GM23338 (cell line): ENCODE measurements at regions not wholly inside any gene's neighbourhood (a gene's known extent, or its start where the extent isn't known, plus 50 kb on each side); places are given as distances from the start of the nearest gene placed in this dataset.

Experiments used
- ATAC-seq: fragments of 200-7000 bp; cut with Tn5 transposase; 3 replicates; pipeline ENCODE4 v1.9.1; 2020
- DNase-seq: peaks from one replicate; pipeline ENCODE4 v3.0.0-alpha.2; 2015; ENCODE audit warnings: low spot score
- H2AFZ ChIP-seq: fragments of 200-600 bp; sonication (generic); 2 replicates; pipeline ENCODE4 v1.8.0; 2016; ENCODE audit warnings: antibody characterized with exemption, mild to moderate bottlenecking, moderate library complexity
- H3F3A ChIP-seq: fragments of 200-600 bp; sonication (generic); replicated peaks from 2 replicates; pipeline ENCODE4 v1.8.0; 2017; ENCODE audit warnings: antibody characterized with exemption, mixed run types, low read depth
- H3K27ac ChIP-seq: fragments of 200-600 bp; sonication (generic); 2 replicates; pipeline ENCODE4 v1.6.1; 2016; ENCODE audit warnings: low read depth
- H3K27me3 ChIP-seq: fragments of 200-600 bp; sonication (generic); 2 replicates; pipeline ENCODE4 v1.8.0; 2016; ENCODE audit warnings: mild to moderate bottlenecking, mixed run types, moderate library complexity; ENCODE audit not compliant: insufficient read depth
- H3K36me3 ChIP-seq: fragments of 200-600 bp; sonication (generic); 2 replicates; pipeline ENCODE4 v1.8.0; 2016; ENCODE audit warnings: mild to moderate bottlenecking; ENCODE audit not compliant: insufficient read depth
- H3K4me1 ChIP-seq: fragments of 200-600 bp; sonication (generic); 2 replicates; pipeline ENCODE4 v1.8.0; 2016; ENCODE audit warnings: mild to moderate bottlenecking, moderate library complexity; ENCODE audit not compliant: insufficient read depth
- H3K4me2 ChIP-seq: fragments of 200-600 bp; sonication (generic); 2 replicates; pipeline ENCODE4 v1.7.1; 2017; ENCODE audit warnings: mixed run types
- H3K4me3 ChIP-seq: fragments of 200-600 bp; sonication (generic); 2 replicates; pipeline ENCODE4 v1.6.1; 2016; ENCODE audit warnings: mixed run types
- H3K79me2 ChIP-seq: fragments of 200-600 bp; sonication (generic); replicated peaks from 2 replicates; pipeline ENCODE4 v1.8.0; 2017; ENCODE audit warnings: mild to moderate bottlenecking; ENCODE audit not compliant: insufficient read depth
- H3K9me2 ChIP-seq: fragments of 200-600 bp; sonication (generic); 2 replicates; pipeline ENCODE4 v1.8.0; 2017; ENCODE audit not compliant: insufficient read depth
- H4K20me1 ChIP-seq: fragments of 200-600 bp; sonication (generic); replicated peaks from 2 replicates; pipeline ENCODE4 v1.8.0; 2017; ENCODE audit warnings: mild to moderate bottlenecking; ENCODE audit not compliant: insufficient read depth
- H3K27ac Mint-ChIP-seq: 2 replicates; pipeline ENCODE4 v1.8.0; 2020; ENCODE audit warnings: inconsistent platforms, mild to moderate bottlenecking, moderate library complexity, mixed read lengths
- H3K27me3 Mint-ChIP-seq: 3 replicates; pipeline ENCODE4 v1.8.0; 2022; ENCODE audit warnings: low read depth, mild to moderate bottlenecking, moderate library complexity, mixed read lengths, inconsistent platforms; ENCODE audit not compliant: insufficient read depth, poor library complexity
- H3K36me3 Mint-ChIP-seq: 3 replicates; pipeline ENCODE4 v1.8.0; 2021; ENCODE audit warnings: low read depth, mild to moderate bottlenecking, inconsistent platforms, moderate library complexity, mixed read lengths
- H3K4me1 Mint-ChIP-seq: 3 replicates; pipeline ENCODE4 v1.8.0; 2020; ENCODE audit warnings: mild to moderate bottlenecking, inconsistent platforms, mixed read lengths
- H3K4me3 Mint-ChIP-seq: 3 replicates; pipeline ENCODE4 v1.8.0; 2021; ENCODE audit warnings: moderate library complexity, mild to moderate bottlenecking, inconsistent platforms, mixed read lengths
- H3K9me3 Mint-ChIP-seq: 3 replicates; pipeline ENCODE4 v1.8.0; 2020; ENCODE audit warnings: moderate library complexity, mild to moderate bottlenecking, inconsistent platforms, mixed read lengths
- CREB1 ChIP-seq: fragments of 250-450 bp; sonication (Bioruptor Pico); IDR thresholded peaks from 2 replicates; pipeline ENCODE4 v1.5.0; 2020; ENCODE audit warnings: low read depth, mild to moderate bottlenecking, moderate library complexity
- CTCF ChIP-seq, 2 experiments: fragments of 200-600 bp in 1 of 2; sonication (generic) in 1 of 2; conservative IDR thresholded peaks; 2 replicates each; pipeline versions ENCODE4 v1.5.1 to v1.6.1; 2016 to 2017; ENCODE audit warnings: antibody characterized with exemption in 2 of 2, low read depth in 2 of 2, mild to moderate bottlenecking in 2 of 2, moderate library complexity in 1 of 2
- ETS1 ChIP-seq: IDR thresholded peaks from 2 replicates; pipeline ENCODE4 v1.6.1; 2016; ENCODE audit warnings: antibody characterized with exemption
- EZH2 ChIP-seq: fragments of 200-600 bp; sonication (generic); IDR thresholded peaks from one replicate; pipeline ENCODE4 v1.8.0; 2017; ENCODE audit warnings: antibody characterized with exemption, mild to moderate bottlenecking, low read depth; ENCODE audit not compliant: unreplicated experiment
- EZH2phosphoT487 ChIP-seq: fragments of 200-600 bp; sonication (generic); IDR thresholded peaks from one replicate; pipeline ENCODE4 v1.8.1; 2018; ENCODE audit warnings: antibody characterized with exemption; ENCODE audit not compliant: unreplicated experiment
- JUNB ChIP-seq: IDR thresholded peaks from one replicate; pipeline ENCODE4 v1.6.1; 2016; ENCODE audit warnings: antibody characterized with exemption; ENCODE audit not compliant: unreplicated experiment
- NANOG ChIP-seq: IDR thresholded peaks from 2 replicates; pipeline ENCODE4 v1.6.1; 2016; ENCODE audit warnings: antibody characterized with exemption, borderline replicate concordance
- POLR2AphosphoS5 ChIP-seq: IDR thresholded peaks from 2 replicates; pipeline ENCODE4 v1.6.1; 2016; ENCODE audit warnings: antibody characterized with exemption, low read depth
- REST ChIP-seq: IDR thresholded peaks from one replicate; pipeline ENCODE4 v1.6.1; 2018; ENCODE audit warnings: antibody characterized with exemption; ENCODE audit not compliant: unreplicated experiment
- STAT1 ChIP-seq: IDR thresholded peaks from one replicate; pipeline ENCODE4 v1.6.1; 2016; ENCODE audit warnings: antibody characterized with exemption; ENCODE audit not compliant: unreplicated experiment
- ZNF114 ChIP-seq: fragments of 250-450 bp; sonication (Bioruptor Pico); IDR thresholded peaks from 2 replicates; pipeline ENCODE4 v1.5.0; 2020; ENCODE audit warnings: mild to moderate bottlenecking, moderate library complexity
- ZNF331 ChIP-seq: fragments of 250-450 bp; sonication (Bioruptor Pico); IDR thresholded peaks from 2 replicates; pipeline ENCODE4 v1.5.0; 2020; ENCODE audit warnings: low read depth, mild to moderate bottlenecking, moderate library complexity
- ZNF462 ChIP-seq: fragments of 250-450 bp; sonication (Bioruptor Pico); IDR thresholded peaks from 2 replicates; pipeline ENCODE4 v1.5.0; 2020; ENCODE audit warnings: mild to moderate bottlenecking, moderate library complexity

GRCh38 chr20:60868316-60868891, 383.7 kb upstream of the CDH4 start:
- Mint-ChIP-seq H3K27me3 (peaks cover 16% of the 10 kb centered on the region), H3K27ac (no peak overlapping the region), H3K4me3 (no peak overlapping the region), H3K9me3 (no peaks in the 10 kb centered on the region; the same call in 2 of the 3 replicates), H3K36me3 (no peaks in the 10 kb centered on the region; the same call in 2 of the 3 replicates), H3K4me1 (peaks cover 6% of the 10 kb centered on the region; the same call in 2 of the 3 replicates)
- Histone ChIP-seq H3K4me2 (no peak overlapping the region), H3K27ac (no peak overlapping the region), H3K9me2 (no peaks in the 10 kb centered on the region), H2AFZ (no peak overlapping the region), H3K27me3 (no peaks in the 10 kb centered on the region), H3K79me2 (no peaks in the 10 kb centered on the region), H3K36me3 (no peaks in the 10 kb centered on the region), H3F3A (no peaks in the 10 kb centered on the region), H4K20me1 (no peaks in the 10 kb centered on the region), H3K4me1 (no peaks in the 10 kb centered on the region), H3K4me3 (no peak overlapping the region)
- DNase-seq (no peak), ATAC-seq (no peak)
- TF ChIP-seq ZNF331 (no peak), EZH2 (no peak), NANOG (no peak), POLR2AphosphoS5 (no peak), REST (no peak), EZH2phosphoT487 (no peak), CREB1 (CRISPR knock-in tag) (no peak), ZNF462 (CRISPR knock-in tag) (no peak), ZNF114 (CRISPR knock-in tag) (no peak), JUNB (no peak), CTCF (conservative IDR thresholded peaks at IDR 0.05; ENCODE audit: low read depth in 2 of 2) (no peak), ETS1 (no peak), STAT1 (no peak)
